WTC11 (cell line): ENCODE measurements at regions not wholly inside any gene's neighbourhood (a gene's known extent, or its start where the extent isn't known, plus 50 kb on each side); places are given as distances from the start of the nearest gene placed in this dataset.

Source experiments
- ATAC-seq: fragments of 200-7000 bp; cut with Tn5 transposase; 2 replicates; pipeline ENCODE4 v1.10.0; 2021; ENCODE audit warnings: mild to moderate bottlenecking, moderate library complexity
- CTCF ChIA-PET: fragments of 300-600 bp; sonication (Branson Sonifier 250); formaldehyde crosslinking; loops from one replicate; lab custom pipeline; 2021; ENCODE audit warnings: antibody characterized with exemption; lab: Charles Lee
- POLR2A ChIA-PET: fragments of 350-600 bp; sonication (Branson Sonifier 250); formaldehyde crosslinking; loops from one replicate; lab custom pipeline; 2021; ENCODE audit warnings: antibody characterized with exemption; lab: Charles Lee
- DNase-seq: peaks from one replicate; pipeline ENCODE4 v3.0.0; 2021; ENCODE audit warnings: low spot score
- H3K27ac Mint-ChIP-seq: 2 replicates; pipeline ENCODE4 v1.8.0; 2021; ENCODE audit warnings: mixed read lengths
- H3K27me3 Mint-ChIP-seq: 2 replicates; pipeline ENCODE4 v1.8.0; 2021; ENCODE audit warnings: low read depth, mild to moderate bottlenecking, moderate library complexity, mixed read lengths
- H3K36me3 Mint-ChIP-seq: 2 replicates; pipeline ENCODE4 v1.8.0; 2021; ENCODE audit warnings: mixed read lengths
- H3K4me1 Mint-ChIP-seq: 2 replicates; pipeline ENCODE4 v1.8.0; 2022; ENCODE audit warnings: mixed read lengths
- H3K4me3 Mint-ChIP-seq: 2 replicates; pipeline ENCODE4 v1.8.0; 2021; ENCODE audit warnings: mild to moderate bottlenecking, moderate library complexity, mixed read lengths
- H3K9me3 Mint-ChIP-seq: 2 replicates; pipeline ENCODE4 v1.8.0; 2021; ENCODE audit warnings: mixed read lengths
- CBFB ChIP-seq: sonication (generic); formaldehyde crosslinking; IDR thresholded peaks from 2 replicates; pipeline ENCODE4 v1.8.1; 2022; ENCODE audit warnings: mild to moderate bottlenecking, low read depth, missing genetic modification reagents
- CREB1 ChIP-seq: sonication (generic); formaldehyde crosslinking; IDR thresholded peaks from 2 replicates; pipeline ENCODE4 v1.8.0; 2023; ENCODE audit warnings: mild to moderate bottlenecking, missing genetic modification reagents
- EMX1 ChIP-seq: fragments of 250-450 bp; sonication (Bioruptor Pico); IDR thresholded peaks from 2 replicates; pipeline ENCODE4 v1.8.0; 2021; ENCODE audit warnings: mild to moderate bottlenecking
- ESRRA ChIP-seq: sonication (generic); formaldehyde crosslinking; IDR thresholded peaks from 2 replicates; pipeline ENCODE4 v1.8.1; 2022; ENCODE audit warnings: mild to moderate bottlenecking, missing genetic modification reagents, borderline replicate concordance
- ETV6 ChIP-seq: sonication (generic); formaldehyde crosslinking; IDR thresholded peaks from 2 replicates; pipeline ENCODE4 v1.8.1; 2022; ENCODE audit warnings: mild to moderate bottlenecking, missing genetic modification reagents
- IRF2 ChIP-seq: sonication (generic); formaldehyde crosslinking; IDR thresholded peaks from 2 replicates; pipeline ENCODE4 v1.8.0; 2022; ENCODE audit warnings: low read depth, missing genetic modification reagents, borderline replicate concordance
- MYBL2 ChIP-seq: sonication (generic); formaldehyde crosslinking; IDR thresholded peaks from 2 replicates; pipeline ENCODE4 v1.8.1; 2023; ENCODE audit warnings: mild to moderate bottlenecking, moderate library complexity, missing genetic modification reagents
- NFE2L1 ChIP-seq: sonication (generic); formaldehyde crosslinking; IDR thresholded peaks from 2 replicates; pipeline ENCODE4 v1.8.1; 2023; ENCODE audit warnings: missing genetic modification reagents
- PRRX2 ChIP-seq: fragments of 250-450 bp; sonication (Bioruptor Pico); IDR thresholded peaks from 2 replicates; pipeline ENCODE4 v1.8.0; 2021; ENCODE audit warnings: mild to moderate bottlenecking
- SOX15 ChIP-seq: fragments of 250-450 bp; sonication (Bioruptor Pico); IDR thresholded peaks from 2 replicates; pipeline ENCODE4 v1.9.0; 2021; ENCODE audit warnings: mild to moderate bottlenecking
- ZBTB21 ChIP-seq: sonication (generic); formaldehyde crosslinking; IDR thresholded peaks from 2 replicates; pipeline ENCODE4 v1.8.1; 2023; ENCODE audit warnings: mild to moderate bottlenecking, missing genetic modification reagents, borderline replicate concordance
- ZNF416 ChIP-seq: fragments of 250-450 bp; sonication (Bioruptor Pico); IDR thresholded peaks from 2 replicates; pipeline ENCODE4 v1.9.0; 2021; ENCODE audit warnings: mild to moderate bottlenecking, inconsistent platforms
- ZNF423 ChIP-seq: fragments of 250-450 bp; sonication (Bioruptor Pico); IDR thresholded peaks from 2 replicates; pipeline ENCODE4 v2.1.2; 2022; ENCODE audit warnings: mild to moderate bottlenecking, moderate library complexity
- TF ChIP-seq, protein P1 (sequence below): fragments of 250-450 bp; sonication (Bioruptor Pico); IDR thresholded peaks from 2 replicates; pipeline ENCODE4 v1.9.0; 2021; ENCODE audit warnings: moderate library complexity, mild to moderate bottlenecking, inconsistent platforms, borderline replicate concordance
- TF ChIP-seq, protein P2 (sequence below): fragments of 200-600 bp; IDR thresholded peaks from 2 replicates; pipeline ENCODE4 v1.8.0; 2022; ENCODE audit warnings: antibody characterized with exemption
- TF ChIP-seq, protein P3 (sequence below): sonication (generic); formaldehyde crosslinking; conservative IDR thresholded peaks from 2 replicates; pipeline ENCODE4 v1.8.1; 2023; ENCODE audit warnings: mild to moderate bottlenecking, low read depth, missing genetic modification reagents, moderate library complexity
- TF ChIP-seq, protein P4 (sequence below): sonication (generic); formaldehyde crosslinking; IDR thresholded peaks from 2 replicates; pipeline ENCODE4 v1.8.1; 2022; ENCODE audit warnings: mild to moderate bottlenecking, missing genetic modification reagents, moderate library complexity, borderline replicate concordance
- TF ChIP-seq, protein P5 (sequence below): fragments of 250-450 bp; sonication (Bioruptor Pico); IDR thresholded peaks from 2 replicates; pipeline ENCODE4 v1.9.0; 2021; ENCODE audit warnings: mild to moderate bottlenecking, borderline replicate concordance
- TF ChIP-seq, protein P6 (sequence below): sonication (generic); formaldehyde crosslinking; IDR thresholded peaks from 2 replicates; pipeline ENCODE4 v1.8.1; 2022; ENCODE audit warnings: mild to moderate bottlenecking, moderate library complexity, missing genetic modification reagents
- TF ChIP-seq, protein P7 (sequence below): sonication (generic); formaldehyde crosslinking; IDR thresholded peaks from 2 replicates; pipeline ENCODE4 v1.8.1; 2023; ENCODE audit warnings: mild to moderate bottlenecking, missing genetic modification reagents, borderline replicate concordance

DNA sequence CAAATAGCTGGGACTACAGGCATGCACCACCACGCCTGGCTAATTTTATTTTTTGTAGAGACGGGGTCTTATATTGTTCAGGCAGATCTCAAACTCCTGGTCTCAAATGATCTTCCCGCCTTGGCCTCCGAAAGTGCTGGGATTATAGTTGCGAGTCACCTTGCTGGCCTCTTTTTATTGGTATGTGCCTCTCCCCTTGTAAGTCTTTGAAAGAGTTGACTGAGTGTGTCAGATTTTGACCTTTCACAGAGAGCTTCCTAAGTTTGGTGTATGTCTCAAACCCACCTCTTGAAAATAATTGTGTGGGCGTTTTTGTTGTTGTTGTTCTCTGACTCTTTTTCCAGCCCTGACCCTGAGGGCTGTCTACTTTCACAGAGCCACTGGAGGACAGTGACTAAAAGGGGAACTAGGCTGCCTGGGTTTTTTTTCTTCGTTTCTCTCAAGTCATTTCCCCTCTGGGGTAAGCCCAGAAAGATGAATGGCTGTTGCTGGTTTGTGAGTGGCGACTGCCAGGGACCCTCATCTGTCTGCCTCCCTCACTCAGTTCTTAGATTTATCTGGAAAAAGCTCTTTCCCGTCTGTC, 262.8 kb downstream of the ZEB1 start:
- TF ChIP-seq, protein P1, sequence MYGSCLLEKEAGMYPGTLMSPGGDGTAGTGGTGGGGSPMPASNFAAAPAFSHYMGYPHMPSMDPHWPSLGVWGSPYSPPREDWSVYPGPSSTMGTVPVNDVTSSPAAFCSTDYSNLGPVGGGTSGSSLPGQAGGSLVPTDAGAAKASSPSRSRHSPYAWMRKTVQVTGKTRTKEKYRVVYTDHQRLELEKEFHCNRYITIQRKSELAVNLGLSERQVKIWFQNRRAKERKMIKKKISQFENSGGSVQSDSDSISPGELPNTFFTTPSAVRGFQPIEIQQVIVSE (CRISPR knock-in tag) = no peak
- TF ChIP-seq CREB1 (no peak), PRRX2 (CRISPR knock-in tag) (no peak), ZNF416 (CRISPR knock-in tag) (no peak), CBFB (no peak), EMX1 (CRISPR knock-in tag) (no peak), SOX15 (no peak), IRF2 (CRISPR knock-in tag) (no peak), NFE2L1 (CRISPR knock-in tag) (no peak), ZNF423 (CRISPR knock-in tag) (no peak), ZBTB21 (no peak)
- TF ChIP-seq, protein P2, sequence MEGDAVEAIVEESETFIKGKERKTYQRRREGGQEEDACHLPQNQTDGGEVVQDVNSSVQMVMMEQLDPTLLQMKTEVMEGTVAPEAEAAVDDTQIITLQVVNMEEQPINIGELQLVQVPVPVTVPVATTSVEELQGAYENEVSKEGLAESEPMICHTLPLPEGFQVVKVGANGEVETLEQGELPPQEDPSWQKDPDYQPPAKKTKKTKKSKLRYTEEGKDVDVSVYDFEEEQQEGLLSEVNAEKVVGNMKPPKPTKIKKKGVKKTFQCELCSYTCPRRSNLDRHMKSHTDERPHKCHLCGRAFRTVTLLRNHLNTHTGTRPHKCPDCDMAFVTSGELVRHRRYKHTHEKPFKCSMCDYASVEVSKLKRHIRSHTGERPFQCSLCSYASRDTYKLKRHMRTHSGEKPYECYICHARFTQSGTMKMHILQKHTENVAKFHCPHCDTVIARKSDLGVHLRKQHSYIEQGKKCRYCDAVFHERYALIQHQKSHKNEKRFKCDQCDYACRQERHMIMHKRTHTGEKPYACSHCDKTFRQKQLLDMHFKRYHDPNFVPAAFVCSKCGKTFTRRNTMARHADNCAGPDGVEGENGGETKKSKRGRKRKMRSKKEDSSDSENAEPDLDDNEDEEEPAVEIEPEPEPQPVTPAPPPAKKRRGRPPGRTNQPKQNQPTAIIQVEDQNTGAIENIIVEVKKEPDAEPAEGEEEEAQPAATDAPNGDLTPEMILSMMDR = no peak
- TF ChIP-seq, protein P3, sequence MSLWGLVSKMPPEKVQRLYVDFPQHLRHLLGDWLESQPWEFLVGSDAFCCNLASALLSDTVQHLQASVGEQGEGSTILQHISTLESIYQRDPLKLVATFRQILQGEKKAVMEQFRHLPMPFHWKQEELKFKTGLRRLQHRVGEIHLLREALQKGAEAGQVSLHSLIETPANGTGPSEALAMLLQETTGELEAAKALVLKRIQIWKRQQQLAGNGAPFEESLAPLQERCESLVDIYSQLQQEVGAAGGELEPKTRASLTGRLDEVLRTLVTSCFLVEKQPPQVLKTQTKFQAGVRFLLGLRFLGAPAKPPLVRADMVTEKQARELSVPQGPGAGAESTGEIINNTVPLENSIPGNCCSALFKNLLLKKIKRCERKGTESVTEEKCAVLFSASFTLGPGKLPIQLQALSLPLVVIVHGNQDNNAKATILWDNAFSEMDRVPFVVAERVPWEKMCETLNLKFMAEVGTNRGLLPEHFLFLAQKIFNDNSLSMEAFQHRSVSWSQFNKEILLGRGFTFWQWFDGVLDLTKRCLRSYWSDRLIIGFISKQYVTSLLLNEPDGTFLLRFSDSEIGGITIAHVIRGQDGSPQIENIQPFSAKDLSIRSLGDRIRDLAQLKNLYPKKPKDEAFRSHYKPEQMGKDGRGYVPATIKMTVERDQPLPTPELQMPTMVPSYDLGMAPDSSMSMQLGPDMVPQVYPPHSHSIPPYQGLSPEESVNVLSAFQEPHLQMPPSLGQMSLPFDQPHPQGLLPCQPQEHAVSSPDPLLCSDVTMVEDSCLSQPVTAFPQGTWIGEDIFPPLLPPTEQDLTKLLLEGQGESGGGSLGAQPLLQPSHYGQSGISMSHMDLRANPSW (CRISPR knock-in tag) = no peak
- TF ChIP-seq, protein P4, sequence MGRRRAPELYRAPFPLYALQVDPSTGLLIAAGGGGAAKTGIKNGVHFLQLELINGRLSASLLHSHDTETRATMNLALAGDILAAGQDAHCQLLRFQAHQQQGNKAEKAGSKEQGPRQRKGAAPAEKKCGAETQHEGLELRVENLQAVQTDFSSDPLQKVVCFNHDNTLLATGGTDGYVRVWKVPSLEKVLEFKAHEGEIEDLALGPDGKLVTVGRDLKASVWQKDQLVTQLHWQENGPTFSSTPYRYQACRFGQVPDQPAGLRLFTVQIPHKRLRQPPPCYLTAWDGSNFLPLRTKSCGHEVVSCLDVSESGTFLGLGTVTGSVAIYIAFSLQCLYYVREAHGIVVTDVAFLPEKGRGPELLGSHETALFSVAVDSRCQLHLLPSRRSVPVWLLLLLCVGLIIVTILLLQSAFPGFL (CRISPR knock-in tag) = no peak
- TF ChIP-seq, protein P5, sequence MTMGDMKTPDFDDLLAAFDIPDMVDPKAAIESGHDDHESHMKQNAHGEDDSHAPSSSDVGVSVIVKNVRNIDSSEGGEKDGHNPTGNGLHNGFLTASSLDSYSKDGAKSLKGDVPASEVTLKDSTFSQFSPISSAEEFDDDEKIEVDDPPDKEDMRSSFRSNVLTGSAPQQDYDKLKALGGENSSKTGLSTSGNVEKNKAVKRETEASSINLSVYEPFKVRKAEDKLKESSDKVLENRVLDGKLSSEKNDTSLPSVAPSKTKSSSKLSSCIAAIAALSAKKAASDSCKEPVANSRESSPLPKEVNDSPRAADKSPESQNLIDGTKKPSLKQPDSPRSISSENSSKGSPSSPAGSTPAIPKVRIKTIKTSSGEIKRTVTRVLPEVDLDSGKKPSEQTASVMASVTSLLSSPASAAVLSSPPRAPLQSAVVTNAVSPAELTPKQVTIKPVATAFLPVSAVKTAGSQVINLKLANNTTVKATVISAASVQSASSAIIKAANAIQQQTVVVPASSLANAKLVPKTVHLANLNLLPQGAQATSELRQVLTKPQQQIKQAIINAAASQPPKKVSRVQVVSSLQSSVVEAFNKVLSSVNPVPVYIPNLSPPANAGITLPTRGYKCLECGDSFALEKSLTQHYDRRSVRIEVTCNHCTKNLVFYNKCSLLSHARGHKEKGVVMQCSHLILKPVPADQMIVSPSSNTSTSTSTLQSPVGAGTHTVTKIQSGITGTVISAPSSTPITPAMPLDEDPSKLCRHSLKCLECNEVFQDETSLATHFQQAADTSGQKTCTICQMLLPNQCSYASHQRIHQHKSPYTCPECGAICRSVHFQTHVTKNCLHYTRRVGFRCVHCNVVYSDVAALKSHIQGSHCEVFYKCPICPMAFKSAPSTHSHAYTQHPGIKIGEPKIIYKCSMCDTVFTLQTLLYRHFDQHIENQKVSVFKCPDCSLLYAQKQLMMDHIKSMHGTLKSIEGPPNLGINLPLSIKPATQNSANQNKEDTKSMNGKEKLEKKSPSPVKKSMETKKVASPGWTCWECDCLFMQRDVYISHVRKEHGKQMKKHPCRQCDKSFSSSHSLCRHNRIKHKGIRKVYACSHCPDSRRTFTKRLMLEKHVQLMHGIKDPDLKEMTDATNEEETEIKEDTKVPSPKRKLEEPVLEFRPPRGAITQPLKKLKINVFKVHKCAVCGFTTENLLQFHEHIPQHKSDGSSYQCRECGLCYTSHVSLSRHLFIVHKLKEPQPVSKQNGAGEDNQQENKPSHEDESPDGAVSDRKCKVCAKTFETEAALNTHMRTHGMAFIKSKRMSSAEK (CRISPR knock-in tag) = no peak
- CTCF ChIA-PET = interaction anchor here (1.0 kb wide), 1 partner anchor 13 kb away, joined by 3 read pairs; no protein-coding TSS in a partner anchor

DNA sequence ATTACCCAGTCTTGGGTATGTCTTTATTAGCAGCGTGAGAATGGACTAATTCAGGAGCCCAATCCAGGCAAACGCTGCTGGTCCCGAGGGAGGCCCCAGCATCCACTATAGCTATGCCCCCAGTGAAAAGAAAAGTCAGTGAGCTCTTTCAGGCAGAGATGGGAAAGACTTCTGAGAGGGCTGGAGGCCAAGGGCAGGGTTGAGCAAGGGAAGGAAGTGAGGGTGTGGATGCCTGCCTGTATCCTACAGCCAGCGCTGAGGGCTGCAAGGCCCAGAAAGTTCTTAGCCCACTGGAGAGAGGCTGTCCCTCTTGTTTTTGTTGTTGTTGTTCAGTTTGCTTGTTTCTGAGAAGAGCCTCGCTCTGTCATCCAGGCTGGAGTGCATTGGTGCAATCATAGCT, 261.6 kb downstream of the ZEB1 start:
- ChIA-PET POLR2A (no interaction called here), CTCF (no interaction called here)
- no peak overlapping the region for H3K4me3 Mint-ChIP-seq
- no peaks in the 10 kb centered on the region; the same call in none of the 2 replicates for H3K27me3 Mint-ChIP-seq
- peaks cover 40% of the 10 kb centered on the region for H3K9me3 Mint-ChIP-seq
- peaks cover 17% of the 10 kb centered on the region for H3K4me1 Mint-ChIP-seq
- H3K36me3 Mint-ChIP-seq = peaks cover 10% of the 10 kb centered on the region; the same call in 1 of the 2 replicates
- DNase-seq (no peak), ATAC-seq (no peak)
- H3K27ac Mint-ChIP-seq = no peak overlapping the region
- TF ChIP-seq, protein P6, sequence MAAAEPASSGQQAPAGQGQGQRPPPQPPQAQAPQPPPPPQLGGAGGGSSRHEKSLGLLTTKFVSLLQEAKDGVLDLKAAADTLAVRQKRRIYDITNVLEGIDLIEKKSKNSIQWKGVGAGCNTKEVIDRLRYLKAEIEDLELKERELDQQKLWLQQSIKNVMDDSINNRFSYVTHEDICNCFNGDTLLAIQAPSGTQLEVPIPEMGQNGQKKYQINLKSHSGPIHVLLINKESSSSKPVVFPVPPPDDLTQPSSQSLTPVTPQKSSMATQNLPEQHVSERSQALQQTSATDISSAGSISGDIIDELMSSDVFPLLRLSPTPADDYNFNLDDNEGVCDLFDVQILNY (CRISPR knock-in tag) = no peak
- TF ChIP-seq ETV6 (no peak), ESRRA (CRISPR knock-in tag) (no peak), MYBL2 (CRISPR knock-in tag) (no peak)
- TF ChIP-seq, protein P7, sequence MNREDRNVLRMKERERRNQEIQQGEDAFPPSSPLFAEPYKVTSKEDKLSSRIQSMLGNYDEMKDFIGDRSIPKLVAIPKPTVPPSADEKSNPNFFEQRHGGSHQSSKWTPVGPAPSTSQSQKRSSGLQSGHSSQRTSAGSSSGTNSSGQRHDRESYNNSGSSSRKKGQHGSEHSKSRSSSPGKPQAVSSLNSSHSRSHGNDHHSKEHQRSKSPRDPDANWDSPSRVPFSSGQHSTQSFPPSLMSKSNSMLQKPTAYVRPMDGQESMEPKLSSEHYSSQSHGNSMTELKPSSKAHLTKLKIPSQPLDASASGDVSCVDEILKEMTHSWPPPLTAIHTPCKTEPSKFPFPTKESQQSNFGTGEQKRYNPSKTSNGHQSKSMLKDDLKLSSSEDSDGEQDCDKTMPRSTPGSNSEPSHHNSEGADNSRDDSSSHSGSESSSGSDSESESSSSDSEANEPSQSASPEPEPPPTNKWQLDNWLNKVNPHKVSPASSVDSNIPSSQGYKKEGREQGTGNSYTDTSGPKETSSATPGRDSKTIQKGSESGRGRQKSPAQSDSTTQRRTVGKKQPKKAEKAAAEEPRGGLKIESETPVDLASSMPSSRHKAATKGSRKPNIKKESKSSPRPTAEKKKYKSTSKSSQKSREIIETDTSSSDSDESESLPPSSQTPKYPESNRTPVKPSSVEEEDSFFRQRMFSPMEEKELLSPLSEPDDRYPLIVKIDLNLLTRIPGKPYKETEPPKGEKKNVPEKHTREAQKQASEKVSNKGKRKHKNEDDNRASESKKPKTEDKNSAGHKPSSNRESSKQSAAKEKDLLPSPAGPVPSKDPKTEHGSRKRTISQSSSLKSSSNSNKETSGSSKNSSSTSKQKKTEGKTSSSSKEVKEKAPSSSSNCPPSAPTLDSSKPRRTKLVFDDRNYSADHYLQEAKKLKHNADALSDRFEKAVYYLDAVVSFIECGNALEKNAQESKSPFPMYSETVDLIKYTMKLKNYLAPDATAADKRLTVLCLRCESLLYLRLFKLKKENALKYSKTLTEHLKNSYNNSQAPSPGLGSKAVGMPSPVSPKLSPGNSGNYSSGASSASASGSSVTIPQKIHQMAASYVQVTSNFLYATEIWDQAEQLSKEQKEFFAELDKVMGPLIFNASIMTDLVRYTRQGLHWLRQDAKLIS (CRISPR knock-in tag) = no peak

More for the DNA sequence above, 262.8 kb downstream of the ZEB1 start:
- DNase-seq (no peak), ATAC-seq (no peak)
- H3K27ac Mint-ChIP-seq = no peak overlapping the region
- H3K9me3 Mint-ChIP-seq = peaks cover 34% of the 10 kb centered on the region
- POLR2A ChIA-PET = no interaction called here
- H3K4me1 Mint-ChIP-seq = peaks cover 17% of the 10 kb centered on the region
- 0 out of 2 replicates have a peak, but pooled peaks cover 10% of the 10 kb centered on the region for H3K36me3 Mint-ChIP-seq
- no peak overlapping the region for H3K4me3 Mint-ChIP-seq
- no peaks in the 10 kb centered on the region; the same call in none of the 2 replicates for H3K27me3 Mint-ChIP-seq
